ENCODE measurements at regions not wholly inside any gene's neighbourhood (a gene's known extent, or its start where the extent isn't known, plus 50 kb on each side); places are given as distances from the start of the nearest gene placed in this dataset.

- no peak for TF ChIP-seq EZH2 (IDR thresholded peaks at IDR 0.05; ENCODE audit: low read depth)
- no peak for TF ChIP-seq CTCF (conservative IDR thresholded peaks at IDR 0.05)
Observed at GRCh38 chr13:107586216-107586615, 629.1 kb downstream of the LIG4 start.
